ENCODE measurements at regions not wholly inside any gene's neighbourhood (a gene's known extent, or its start where the extent isn't known, plus 50 kb on each side); places are given as distances from the start of the nearest gene placed in this dataset.
A peak's percentile ranks its signal among the peaks of the same experiment; 100 is the strongest.

DNA sequence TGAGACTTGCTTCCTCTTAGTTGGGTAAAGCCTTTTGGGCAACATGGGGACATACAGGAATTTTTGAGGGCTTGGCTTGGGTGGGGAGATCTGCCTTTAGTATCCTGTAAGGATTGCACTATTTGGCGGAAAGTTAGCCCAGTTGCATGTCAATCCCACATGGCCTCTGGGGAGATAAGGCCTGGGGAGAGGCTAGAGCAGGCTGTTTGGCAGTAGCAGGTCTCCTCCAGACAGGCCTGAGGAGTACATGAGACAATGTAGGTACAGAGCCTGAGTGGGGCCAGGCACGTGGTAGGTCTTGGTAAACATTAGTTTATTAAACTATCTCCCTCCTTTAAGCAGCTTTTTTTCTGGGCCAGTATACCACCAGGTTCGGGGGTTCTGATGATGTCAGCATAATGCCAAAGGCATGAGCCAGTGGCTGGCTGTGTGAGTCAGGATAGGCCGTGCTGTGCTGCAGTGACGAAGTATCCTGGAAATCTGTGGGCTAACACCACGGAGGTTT, 147.9 kb downstream of the VEGFA start:
- peak; percentile 28 for DNase-seq (ENCODE audit: low read depth)

DNA sequence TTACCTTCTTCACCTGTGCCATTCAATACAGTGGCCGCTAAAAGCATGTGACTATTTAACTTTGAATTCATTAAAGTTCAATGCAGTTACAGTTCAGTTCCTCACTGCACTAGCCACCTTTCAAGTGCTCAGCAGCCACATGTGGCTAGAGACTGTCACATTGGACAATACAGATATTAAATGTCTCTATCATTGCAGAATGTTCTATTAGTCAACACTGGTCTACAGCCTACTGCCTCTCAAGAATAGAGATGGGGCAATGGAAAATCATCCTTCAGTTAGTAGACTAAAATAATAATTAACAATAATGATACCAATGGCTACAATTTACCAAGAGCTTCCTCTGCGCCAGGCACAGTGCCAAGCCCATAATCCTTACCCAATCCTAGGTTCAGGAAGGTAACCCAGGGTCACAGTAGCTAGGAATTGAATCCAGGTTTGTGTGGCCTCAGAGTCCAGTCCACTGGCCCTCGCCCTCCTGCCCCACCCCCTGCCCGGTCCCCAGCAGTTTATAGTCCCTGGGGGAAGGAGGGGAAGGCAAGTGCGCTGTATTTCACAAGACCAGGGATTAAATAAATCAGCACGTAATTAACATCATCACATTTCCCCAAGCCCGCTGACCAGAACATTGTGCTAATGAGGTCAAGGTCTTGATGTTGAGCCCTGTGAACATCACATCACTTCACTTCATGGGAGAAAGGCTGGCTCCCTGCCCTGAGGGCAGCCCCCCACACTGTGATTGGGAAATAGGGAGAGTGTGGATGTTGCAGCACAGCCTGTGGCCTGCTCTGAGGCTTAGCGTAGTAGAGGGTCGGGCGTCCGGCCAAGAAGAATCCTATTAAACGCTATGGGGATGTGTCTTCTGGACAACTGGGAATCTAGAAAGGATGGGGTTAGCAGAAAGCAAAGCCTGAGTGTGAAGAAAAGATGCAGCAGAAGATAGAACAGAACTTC, 147.2 kb downstream of the VEGFA start:
- peak; percentile 64 for DNase-seq (ENCODE audit: low read depth)

DNA sequence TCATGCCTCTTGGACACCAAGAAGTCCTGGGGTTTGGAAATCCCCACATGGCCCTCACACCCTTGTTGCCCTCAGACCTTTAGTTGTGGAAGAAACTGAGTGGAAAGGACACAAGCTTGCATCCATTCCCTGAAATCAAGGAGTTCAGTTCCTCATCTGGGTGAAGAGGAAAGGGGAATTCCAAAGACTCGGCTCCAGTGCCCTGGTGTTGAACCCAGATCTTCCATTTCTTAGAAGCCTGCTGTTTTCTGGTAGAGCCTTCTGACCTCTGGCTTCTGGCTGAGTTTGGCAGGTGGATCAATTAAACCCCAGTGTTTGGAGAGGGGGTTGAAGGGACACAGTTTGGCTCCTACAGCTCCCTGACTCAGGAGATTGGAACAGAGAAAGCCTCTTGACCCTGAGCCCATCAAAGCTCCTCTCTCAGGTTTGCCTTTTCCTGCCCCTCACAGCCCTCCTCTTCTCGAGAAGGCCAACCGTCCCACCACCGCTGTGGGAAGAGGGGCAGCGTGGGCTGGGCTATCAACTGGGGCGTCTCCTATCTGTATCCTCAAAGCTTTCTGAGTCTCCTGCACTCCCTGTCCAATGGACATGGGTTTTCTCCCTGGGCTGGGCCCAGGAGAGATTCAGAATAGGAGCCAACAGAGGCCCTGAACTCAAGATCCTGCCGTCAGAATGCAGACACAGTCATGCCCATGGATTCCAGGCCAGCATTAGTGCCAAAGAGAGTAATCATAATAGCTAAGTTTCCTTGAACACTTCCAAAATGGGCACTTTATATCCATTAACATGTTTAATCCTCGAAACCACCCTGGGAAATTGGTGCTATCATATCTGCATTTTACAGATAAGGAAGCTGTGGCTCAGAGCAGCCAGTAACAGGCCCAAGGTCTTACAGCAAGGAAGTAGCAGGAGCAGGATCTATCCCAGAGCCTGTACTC, 146.2 kb downstream of the VEGFA start:
- peak; percentile 48 for DNase-seq (ENCODE audit: low read depth)

DNA sequence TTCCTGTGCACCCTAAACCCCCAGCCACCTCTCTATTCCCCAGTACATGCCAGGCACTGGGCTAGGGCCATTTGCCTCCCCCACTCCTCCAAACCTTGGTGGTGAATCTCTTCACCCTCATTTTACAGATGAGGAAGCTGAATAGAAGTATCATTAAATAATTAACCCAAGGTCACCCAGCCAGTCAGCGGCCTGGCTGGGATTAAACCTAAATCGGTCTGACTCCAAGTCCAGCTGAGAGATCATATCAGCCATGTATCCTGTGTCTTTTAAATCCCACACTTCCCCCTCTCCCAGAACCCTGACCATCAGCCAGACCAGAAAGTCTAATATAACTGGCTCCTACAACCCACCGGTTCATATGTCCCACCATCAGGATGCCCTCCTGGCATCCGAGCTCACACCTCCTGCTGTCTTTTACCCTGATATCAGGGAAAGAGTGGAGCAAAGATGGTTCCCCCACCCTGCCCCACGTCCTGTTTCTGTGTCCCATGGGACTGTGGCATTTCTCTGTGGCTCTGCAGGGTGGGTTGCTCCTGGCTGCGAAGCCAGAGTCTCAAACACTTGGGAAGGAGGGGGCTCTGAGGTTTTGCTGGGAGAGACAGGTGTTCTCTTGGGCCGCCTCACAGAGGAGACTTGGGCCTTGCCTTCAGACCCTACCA, 145.3 kb downstream of the VEGFA start:
- no peak for DNase-seq (ENCODE audit: low read depth)

DNA sequence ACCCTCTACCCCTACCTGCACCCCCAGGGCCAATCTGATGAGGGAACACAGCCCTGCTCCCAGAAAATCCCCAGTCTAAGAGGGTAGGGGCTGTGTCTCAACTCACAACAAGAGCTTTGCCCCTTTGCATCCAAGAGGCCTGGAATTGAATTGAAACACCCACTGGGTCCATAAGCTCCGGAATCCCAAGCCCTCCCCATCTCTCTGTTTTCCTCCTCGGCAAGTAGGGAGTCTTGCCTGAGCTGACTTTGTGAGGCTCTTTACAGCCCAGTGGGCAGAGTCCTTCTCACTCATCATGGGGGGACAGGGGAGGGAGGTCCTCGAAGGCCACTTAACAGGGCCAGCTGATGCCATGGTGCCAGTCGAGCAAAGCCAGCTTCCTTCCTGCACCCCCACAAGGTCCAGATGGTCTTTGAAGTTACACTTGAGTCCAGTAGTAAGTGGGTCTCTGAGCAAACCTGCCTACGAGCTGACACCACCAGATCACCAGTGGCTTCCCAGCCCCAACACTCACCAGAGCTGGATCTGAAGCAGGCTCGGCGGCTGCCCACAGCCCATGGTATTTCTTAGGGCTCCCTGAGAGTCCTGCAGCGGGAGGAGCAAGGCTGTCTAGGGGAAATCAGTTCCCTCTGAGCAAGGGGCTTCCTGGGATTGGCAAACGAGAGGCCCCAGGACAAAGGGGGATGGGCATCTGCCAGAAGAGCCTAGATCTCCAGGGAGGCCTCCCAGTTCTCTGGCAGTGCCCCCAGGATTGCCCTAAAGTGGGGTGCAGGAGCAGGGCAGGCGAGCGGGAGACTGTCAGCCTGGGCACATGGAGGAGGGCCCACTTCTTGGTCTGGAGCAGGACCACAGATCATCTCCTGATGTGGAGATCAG, 144.5 kb downstream of the VEGFA start:
- DNase-seq (ENCODE audit: low read depth) = no peak

DNA sequence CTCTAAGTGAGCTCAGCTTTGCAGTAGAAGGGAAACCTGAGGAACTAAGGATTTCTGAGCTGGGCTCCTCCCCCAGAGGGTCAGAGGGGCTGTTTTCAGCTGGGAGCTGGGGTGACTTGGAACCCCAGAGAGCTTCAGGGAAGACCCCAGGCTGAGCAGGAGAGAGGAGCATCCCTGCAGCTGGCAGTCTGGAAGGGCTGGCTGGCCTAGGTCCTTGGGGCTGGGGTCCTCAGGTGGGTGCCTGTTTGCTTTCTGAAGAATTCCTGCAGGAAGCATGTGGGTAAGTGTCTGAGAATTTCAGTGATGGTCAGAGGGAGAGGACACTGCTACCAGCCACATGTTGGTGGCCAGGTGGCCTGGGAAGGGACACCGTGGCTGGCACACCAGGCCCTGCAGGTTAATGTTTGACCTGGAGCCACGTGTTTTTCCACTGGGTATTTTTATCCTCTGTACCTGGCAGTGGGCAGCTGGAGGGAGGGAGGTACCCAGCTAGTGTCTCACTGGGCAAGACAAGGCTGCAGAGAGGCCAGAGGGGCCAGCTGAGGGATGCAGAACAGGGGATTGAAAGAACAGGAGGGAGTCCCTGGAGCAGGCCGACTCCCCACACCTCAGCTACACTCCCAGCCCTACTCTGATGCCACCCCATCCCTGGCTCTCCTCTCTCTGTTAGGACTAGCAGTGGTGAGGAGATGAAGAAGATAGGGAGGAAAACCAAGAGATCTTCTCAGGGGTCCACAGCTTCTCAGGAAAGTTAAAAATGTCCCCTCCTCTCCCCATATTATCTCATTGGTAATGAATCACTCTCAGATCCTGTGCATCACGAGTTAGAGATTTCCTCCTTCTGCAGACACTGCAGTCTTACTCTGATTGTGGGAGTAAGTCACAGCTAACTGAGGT, 143.6 kb downstream of the VEGFA start:
- no peak for DNase-seq (ENCODE audit: low read depth)

DNA sequence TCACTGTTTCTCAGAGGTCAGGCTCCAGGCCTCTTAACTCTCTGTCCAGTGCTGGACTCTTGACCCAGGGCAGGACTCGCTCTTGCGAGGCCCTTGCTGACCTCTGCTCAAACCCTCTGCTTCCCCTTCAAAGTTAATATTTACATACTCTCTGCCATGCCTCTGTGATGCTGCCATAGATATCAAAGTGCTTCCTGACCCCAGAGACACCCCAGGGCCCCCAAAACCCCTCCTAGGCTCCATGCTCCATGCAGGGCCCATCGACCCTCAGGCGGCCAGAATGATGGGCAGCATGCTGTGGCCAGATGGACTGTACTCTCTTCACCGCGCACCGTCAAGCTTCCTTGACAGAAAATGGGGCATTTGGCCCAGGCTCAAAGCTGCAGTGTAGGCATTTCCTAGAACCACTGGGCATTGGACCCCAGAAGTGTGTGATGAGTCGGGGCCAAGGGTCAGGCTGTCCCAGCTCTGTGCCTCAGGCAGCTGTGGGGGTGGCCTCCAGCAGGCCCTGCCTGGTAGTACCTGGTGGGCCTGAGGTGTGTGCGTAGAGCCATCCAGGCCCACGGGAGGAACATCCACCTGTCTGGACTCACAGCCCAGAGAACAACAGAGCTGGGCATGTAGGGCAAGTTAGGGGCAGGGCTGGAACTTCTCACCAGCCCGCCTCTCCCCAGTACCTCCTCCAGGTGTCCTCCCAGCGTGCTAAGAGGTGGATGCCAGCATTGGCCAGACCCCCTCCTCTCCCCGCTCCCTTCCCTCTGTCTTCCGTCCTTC, 142.8 kb downstream of the VEGFA start:
- DNase-seq (ENCODE audit: low read depth) = no peak

DNA sequence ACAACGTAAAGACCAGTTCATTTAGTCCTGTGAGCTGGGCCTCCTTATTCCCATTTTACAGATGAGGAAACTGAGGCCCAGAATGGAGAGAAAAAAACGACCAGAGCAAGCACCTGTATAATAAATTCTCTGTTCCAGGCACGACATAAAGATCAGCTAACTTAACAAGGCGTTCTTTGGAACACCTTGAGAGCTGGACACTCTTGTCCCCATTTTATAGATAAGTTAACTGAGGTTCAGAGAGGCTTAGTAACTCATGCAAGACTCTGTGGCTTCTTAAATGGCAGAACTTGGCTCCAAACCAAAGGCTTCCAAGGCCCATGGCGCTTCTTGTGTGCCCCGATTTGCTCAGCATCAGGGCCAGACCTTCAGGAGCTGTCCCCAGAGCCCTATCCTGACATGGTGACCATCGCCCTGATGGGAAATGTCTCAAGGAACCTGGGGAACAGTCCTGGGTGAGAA, 142.1 kb downstream of the VEGFA start:
- DNase-seq (ENCODE audit: low read depth) = no peak

DNA sequence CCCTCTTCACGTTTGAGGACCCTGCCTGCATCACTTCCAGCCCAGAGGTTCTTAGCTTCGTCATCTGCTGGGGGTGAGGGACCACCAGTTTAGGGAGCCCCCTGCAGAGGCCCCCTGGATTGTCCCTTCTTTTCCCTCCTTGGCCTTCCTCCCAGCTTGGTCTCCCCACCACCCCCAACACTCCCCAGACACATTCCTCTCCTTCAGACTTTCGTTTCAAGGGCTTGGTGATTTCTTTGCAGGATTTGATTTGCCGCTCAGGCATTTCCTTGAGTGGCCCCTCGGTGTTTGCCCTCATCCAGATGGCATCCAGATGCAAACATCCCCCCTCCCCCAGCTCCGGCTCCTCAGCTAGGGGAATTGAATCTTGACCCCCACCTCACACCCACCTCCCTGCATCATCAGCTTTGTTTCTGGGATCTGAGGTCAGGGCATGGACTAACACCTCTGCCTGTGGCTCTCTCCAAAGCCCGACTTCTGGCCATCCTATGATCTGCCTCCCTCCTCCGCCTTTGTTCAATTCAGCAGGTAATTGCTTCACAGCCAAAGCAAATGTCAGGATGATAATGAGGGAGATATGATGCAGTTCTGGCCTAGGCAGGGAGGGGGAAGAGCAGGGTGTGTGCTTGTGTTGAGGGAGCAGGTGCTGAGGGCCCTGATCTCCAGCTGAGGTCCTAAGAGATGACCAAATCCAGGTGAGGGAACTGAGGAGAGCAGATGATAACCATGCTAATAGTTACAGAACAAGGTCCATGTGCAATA, 141.5 kb downstream of the VEGFA start:
- no peak for DNase-seq (ENCODE audit: low read depth)

DNA sequence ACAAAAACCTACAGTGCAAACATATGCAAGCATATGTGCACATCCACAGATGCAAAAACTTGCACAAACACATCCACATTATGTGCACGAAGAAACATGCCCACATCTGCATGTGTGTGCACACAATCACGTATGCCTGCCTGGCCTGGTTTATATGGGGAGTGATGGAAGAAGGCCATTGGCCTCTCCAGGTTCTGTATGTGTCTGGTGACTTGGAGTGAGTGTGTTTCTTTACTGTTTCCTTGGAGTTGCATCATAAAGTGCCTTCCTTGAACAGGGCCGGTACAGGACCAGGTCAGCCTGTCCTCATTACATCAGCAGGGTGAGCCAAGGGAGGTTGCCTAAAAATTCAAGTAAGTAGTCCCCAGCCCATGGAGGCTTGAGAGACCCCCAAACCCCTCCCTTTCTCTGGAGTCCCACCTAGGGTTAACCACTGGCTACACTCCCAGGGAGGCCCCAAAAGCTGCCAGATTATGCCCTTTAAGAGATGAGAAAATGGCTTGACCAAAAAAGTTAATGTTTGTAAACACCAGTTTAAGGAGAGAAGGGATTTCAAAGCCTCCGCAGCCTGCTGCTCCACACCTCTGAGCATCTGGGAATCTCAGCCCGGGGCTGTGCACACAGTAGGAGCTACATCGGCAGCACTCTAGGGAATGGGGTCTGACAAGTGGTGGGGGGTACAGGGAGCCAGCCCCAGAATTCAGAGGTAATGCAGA, 140.8 kb downstream of the VEGFA start:
- DNase-seq (ENCODE audit: low read depth) = peak; percentile 20

DNA sequence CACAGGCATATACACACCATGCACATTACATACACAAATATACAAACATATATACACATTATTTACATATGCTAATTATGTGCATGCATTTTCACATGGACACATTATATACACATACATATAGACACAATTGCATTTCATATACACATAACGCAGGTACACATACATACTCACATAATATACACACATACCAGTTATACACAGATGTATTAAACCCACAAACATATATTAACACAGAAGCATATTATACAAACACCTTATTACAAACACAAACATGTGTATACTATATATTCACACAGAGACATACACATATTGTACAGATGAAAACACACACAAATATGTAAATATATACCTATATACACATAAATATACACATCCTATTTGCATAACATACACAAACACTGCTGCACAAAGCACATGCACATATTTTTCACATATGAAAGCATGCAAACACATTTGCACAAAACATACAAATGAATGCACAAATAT, 140.2 kb downstream of the VEGFA start:
- no peak for DNase-seq (ENCODE audit: low read depth)

DNA sequence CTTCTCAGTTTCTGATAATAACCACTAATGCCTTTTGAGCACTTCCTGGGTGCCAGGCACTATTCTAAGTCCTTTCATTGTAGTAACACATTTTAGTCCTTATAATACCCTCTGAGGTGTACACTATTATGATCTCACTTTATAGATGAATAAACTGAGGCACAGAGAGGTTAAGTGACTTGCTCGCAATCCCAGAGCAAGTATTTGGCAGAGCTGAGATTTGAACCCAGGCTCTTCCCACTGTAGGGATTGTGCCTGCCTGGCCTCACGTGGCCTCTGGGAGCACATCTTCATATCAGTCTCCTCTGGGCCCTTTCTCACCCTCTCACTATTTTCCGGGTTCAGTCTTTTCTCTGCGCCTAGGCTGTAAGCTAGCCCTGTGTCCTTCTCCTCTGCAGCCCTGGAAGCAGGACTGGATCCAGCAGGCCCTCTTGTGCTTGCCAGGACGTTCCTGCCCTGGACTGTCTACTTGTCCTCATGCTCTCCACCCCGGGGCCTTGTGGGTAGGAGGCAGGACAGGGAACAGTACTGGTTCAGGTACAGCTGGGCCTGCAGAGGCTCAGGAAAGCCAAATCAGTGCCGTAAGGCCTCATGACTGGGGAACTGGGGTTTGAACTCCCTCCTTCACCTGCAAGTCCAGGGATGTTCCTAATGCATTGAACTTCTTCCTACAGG, 139.6 kb downstream of the VEGFA start:
- DNase-seq (ENCODE audit: low read depth) = no peak

DNA sequence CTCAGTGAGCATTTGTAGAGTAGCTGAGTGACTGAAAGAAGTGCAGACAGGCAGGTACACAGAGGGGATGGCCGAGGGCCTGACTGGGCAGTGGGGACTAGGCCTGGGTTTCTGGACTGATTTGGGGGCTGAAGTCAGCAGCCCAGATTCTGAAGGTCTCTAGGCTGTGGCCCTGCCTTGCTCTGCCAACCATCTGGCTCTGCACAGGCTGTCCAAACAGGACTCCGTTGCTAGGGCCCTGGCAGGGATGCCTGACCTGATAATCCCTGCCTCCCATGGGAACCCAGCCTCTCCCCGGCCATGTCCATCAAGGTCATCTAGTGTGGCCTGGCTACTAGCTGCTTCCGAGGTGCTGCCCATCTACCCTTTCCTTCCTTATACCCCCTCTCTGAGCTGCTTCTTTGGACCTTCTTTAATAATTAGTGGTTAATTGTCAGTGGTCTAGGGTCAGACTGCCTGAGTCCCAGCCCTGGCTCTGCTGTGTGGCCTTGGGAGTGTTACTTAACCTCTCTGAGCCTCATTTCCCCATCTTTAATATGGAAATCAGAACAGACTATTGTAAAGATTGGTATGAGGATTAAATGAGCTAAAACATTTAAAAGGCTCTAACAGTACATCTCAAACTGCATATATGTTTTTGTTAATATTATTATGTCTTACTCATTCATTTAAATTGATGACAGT, 137.9 kb downstream of the VEGFA start:
- DNase-seq (ENCODE audit: low read depth) = no peak

DNA sequence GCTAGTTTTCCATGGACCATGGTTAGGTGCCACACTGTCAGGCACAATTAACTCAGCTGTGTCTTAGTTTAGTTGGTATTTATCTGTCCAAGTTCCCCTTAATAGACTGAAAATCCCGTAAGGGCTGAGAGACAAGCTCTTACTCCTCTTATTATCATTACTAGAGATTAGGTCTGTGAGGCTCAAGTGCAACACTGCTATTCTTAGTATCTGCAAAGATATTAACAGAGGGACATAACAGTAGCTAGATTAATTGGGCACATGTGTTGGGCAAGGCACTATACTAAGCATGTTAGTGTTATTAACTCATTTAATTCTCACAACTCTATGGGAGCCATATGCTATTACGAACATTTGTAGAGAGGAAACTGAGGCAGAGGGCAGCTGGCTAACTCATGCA, 137.3 kb downstream of the VEGFA start:
- no peak for DNase-seq (ENCODE audit: low read depth)

DNA sequence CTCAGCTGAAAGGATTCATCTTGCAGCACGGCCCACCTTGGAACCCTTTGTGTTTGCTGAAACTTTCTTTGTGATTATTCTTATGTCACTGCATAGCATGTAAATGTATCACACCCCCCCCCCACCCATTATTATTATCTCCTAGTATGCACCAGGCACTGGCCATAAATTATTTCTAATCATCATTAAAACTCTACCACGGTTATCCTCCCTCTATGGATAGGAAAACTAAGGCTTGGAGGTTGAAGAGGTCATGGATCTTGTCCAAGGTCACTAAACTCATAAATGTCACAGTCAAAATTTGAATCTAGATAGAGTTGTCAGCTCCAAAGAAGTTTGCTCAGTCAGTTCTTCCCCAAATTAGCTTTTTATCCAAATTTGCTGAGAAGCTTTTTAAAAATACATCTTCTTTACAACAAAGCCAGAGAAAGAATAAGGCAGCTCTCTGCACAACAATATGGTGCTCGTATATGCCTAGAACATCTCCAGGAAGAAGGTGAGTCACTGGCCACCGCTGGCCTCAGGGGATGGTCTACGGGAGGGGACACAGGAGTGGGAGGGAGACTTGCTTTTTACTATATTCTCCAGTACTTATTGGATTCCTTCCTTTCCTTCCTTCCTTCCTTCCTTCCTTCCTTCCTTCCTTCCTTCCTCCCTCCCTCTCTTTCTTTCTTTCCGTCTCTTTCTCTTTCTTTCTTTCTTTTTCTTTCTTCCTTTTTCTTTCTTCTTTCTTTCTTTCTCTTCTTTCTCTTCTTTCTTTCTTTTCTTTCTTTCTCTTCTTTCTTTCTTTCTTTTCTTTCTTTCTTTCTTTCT, 134.5 kb downstream of the VEGFA start:
- no peak for DNase-seq (ENCODE audit: low read depth)
